H9 (cell line): ENCODE measurements at regions not wholly inside any gene's neighbourhood (a gene's known extent, or its start where the extent isn't known, plus 50 kb on each side); places are given as distances from the start of the nearest gene placed in this dataset.

Experiments used
- DNase-seq: peaks from one replicate; pipeline ENCODE4 v3.0.0-alpha.2; 2017
- H2AFZ ChIP-seq: one replicate; pipeline ENCODE4 v1.6.1; 2013; ENCODE audit warnings: mild to moderate bottlenecking, low read length, control low read depth, moderate library complexity
- H2AK5ac ChIP-seq: 2 replicates; pipeline ENCODE4 v1.6.1; 2013; ENCODE audit warnings: low read length, control low read depth, mixed read lengths; ENCODE audit not compliant: insufficient read length
- H2BK120ac ChIP-seq: one replicate; pipeline ENCODE4 v1.6.1; 2013; ENCODE audit warnings: low read depth, mild to moderate bottlenecking, low read length, control low read depth, inconsistent platforms; ENCODE audit not compliant: poor library complexity, severe bottlenecking
- H2BK12ac ChIP-seq: 2 replicates; pipeline ENCODE4 v1.6.1; 2013; ENCODE audit warnings: low read length, control low read depth, mixed read lengths, low read depth; ENCODE audit not compliant: insufficient read length
- H2BK15ac ChIP-seq: 2 replicates; pipeline ENCODE4 v1.6.1; 2013; ENCODE audit warnings: low read depth, low read length, control low read depth
- H2BK20ac ChIP-seq: one replicate; pipeline ENCODE4 v1.6.1; 2013; ENCODE audit warnings: low read depth, mild to moderate bottlenecking, low read length, control low read depth, inconsistent platforms; ENCODE audit not compliant: poor library complexity, severe bottlenecking
- H2BK5ac ChIP-seq: 2 replicates; pipeline ENCODE4 v1.6.1; 2013; ENCODE audit warnings: low read length, control low read depth, mixed read lengths; ENCODE audit not compliant: insufficient read length
- H3K14ac ChIP-seq: 2 replicates; pipeline ENCODE4 v1.6.1; 2013; ENCODE audit warnings: low read length, control low read depth; ENCODE audit not compliant: insufficient read depth
- H3K18ac ChIP-seq: 2 replicates; pipeline ENCODE4 v1.6.1; 2013; ENCODE audit warnings: low read depth, mild to moderate bottlenecking, mixed read lengths, low read length, control low read depth; ENCODE audit not compliant: insufficient read length
- H3K23ac ChIP-seq: 2 replicates; pipeline ENCODE4 v1.6.1; 2013; ENCODE audit warnings: low read length, control low read depth, mixed read lengths, low read depth; ENCODE audit not compliant: insufficient read length
- H3K23me2 ChIP-seq: 2 replicates; pipeline ENCODE4 v1.6.1; 2013; ENCODE audit warnings: low read depth, mild to moderate bottlenecking, mixed read lengths, low read length, control low read depth; ENCODE audit not compliant: insufficient read length, poor library complexity, severe bottlenecking
- H3K27ac ChIP-seq: 2 replicates; pipeline ENCODE4 v1.5.1; 2013; ENCODE audit warnings: low read length, control low read depth, mixed read lengths, low read depth; ENCODE audit not compliant: insufficient read length
- H3K27me3 ChIP-seq: 2 replicates; pipeline ENCODE4 v1.6.1; 2013; ENCODE audit warnings: low read length, control low read depth, inconsistent platforms; ENCODE audit not compliant: insufficient read depth
- H3K4ac ChIP-seq: 2 replicates; pipeline ENCODE4 v1.6.1; 2013; ENCODE audit warnings: low read depth, mild to moderate bottlenecking, control low read depth, inconsistent platforms, low read length, moderate library complexity
- H3K4me1 ChIP-seq: 2 replicates; pipeline ENCODE4 v1.6.1; 2013; ENCODE audit warnings: low read length, control low read depth, inconsistent platforms; ENCODE audit not compliant: insufficient read depth
- H3K4me2 ChIP-seq: 2 replicates; pipeline ENCODE4 v1.6.1; 2013; ENCODE audit warnings: low read length, control low read depth, mixed read lengths; ENCODE audit not compliant: insufficient read length, insufficient read depth
- H3K56ac ChIP-seq: 2 replicates; pipeline ENCODE4 v1.6.1; 2013; ENCODE audit warnings: low read depth, mild to moderate bottlenecking, mixed read lengths, low read length, control low read depth; ENCODE audit not compliant: insufficient read length
- H3K79me1 ChIP-seq: 2 replicates; pipeline ENCODE4 v1.6.1; 2013; ENCODE audit warnings: low read depth, mild to moderate bottlenecking, moderate library complexity, low read length, control low read depth, inconsistent platforms; ENCODE audit not compliant: insufficient read depth, poor library complexity, severe bottlenecking
- H3K79me2 ChIP-seq: 2 replicates; pipeline ENCODE4 v1.6.1; 2013; ENCODE audit warnings: low read length, control low read depth, inconsistent platforms; ENCODE audit not compliant: insufficient read depth
- H3K9ac ChIP-seq: 2 replicates; pipeline ENCODE4 v1.6.1; 2013; ENCODE audit warnings: low read length, control low read depth, mixed read lengths; ENCODE audit not compliant: insufficient read length; ENCODE audit errors: extremely low read depth
- H3K9me3 ChIP-seq: one replicate; pipeline ENCODE4 v1.6.1; 2013; ENCODE audit warnings: low read depth, low read length, inconsistent platforms; ENCODE audit not compliant: control insufficient read depth
- H3T11ph ChIP-seq: one replicate; pipeline ENCODE4 v1.6.1; 2013; ENCODE audit warnings: mild to moderate bottlenecking, low read length, control low read depth, inconsistent platforms
- H4K20me1 ChIP-seq: one replicate; pipeline ENCODE4 v1.6.1; 2013; ENCODE audit not compliant: control insufficient read depth, insufficient read length, insufficient read depth
- H4K5ac ChIP-seq: 2 replicates; pipeline ENCODE4 v1.6.1; 2013; ENCODE audit warnings: low read depth, mild to moderate bottlenecking, mixed read lengths, low read length, control low read depth; ENCODE audit not compliant: insufficient read length
- H4K8ac ChIP-seq: replicated peaks from 2 replicates; pipeline ENCODE4 v1.6.1; 2013; ENCODE audit warnings: low read length, control low read depth, mixed read lengths, low read depth; ENCODE audit not compliant: insufficient read length
- H4K91ac ChIP-seq: 2 replicates; pipeline ENCODE4 v1.6.1; 2013; ENCODE audit warnings: low read depth, mild to moderate bottlenecking, moderate library complexity, mixed read lengths, low read length, control low read depth; ENCODE audit not compliant: insufficient read length
- H3K27ac Mint-ChIP-seq, 3 experiments: 2 replicates in 2 of 3; 3 replicates in 1 of 3; pipeline ENCODE4 v1.8.0; 2020 to 2021; ENCODE audit warnings: mixed read lengths in 3 of 3, mild to moderate bottlenecking in 1 of 3, moderate library complexity in 1 of 3
- H3K27me3 Mint-ChIP-seq: 2 replicates; pipeline ENCODE4 v1.8.0; 2021; ENCODE audit warnings: low read depth, mild to moderate bottlenecking, moderate library complexity, mixed read lengths
- H3K36me3 Mint-ChIP-seq, 3 experiments: 2 replicates in 2 of 3; 3 replicates in 1 of 3; pipeline ENCODE4 v1.8.0; 2020 to 2021; ENCODE audit warnings: low read depth in 3 of 3, mixed read lengths in 3 of 3; ENCODE audit not compliant: insufficient read depth in 1 of 3
- H3K4me1 Mint-ChIP-seq, 2 experiments: 2 replicates each; pipeline ENCODE4 v1.8.0; 2020; ENCODE audit warnings: mixed read lengths in 2 of 2
- H3K4me3 Mint-ChIP-seq, 2 experiments: 2 replicates in 1 of 2; 3 replicates in 1 of 2; pipeline ENCODE4 v1.8.0; 2020 to 2021; ENCODE audit warnings: mild to moderate bottlenecking in 2 of 2, mixed read lengths in 2 of 2, moderate library complexity in 1 of 2
- H3K9me3 Mint-ChIP-seq, 2 experiments: 2 replicates in 1 of 2; 3 replicates in 1 of 2; pipeline ENCODE4 v1.8.0; 2020; ENCODE audit warnings: mild to moderate bottlenecking in 2 of 2, mixed read lengths in 2 of 2, moderate library complexity in 1 of 2
- CTCF ChIP-seq: fragments of 200-600 bp; sonication (generic); conservative IDR thresholded peaks from 3 replicates; pipeline ENCODE4 v1.8.0; 2021; ENCODE audit warnings: antibody characterized with exemption, mild to moderate bottlenecking
- WGBS: extraction: QIAGEN DNeasy Blood & Tissue Kit; methylation state at CpG from one replicate; pipeline ENCODE4 v1.1.7; 2013; ENCODE audit warnings: missing lambda C conversion rate, low lambda C conversion rate, mixed read lengths; ENCODE audit not compliant: insufficient read length; ENCODE audit errors: extremely low coverage; 5-methylcytosine and 5-hydroxymethylcytosine counted together

GRCh38 chr3:151625086-151625485 lies 108.6 kb upstream of the AADACL2 start:
- H3K27ac ChIP-seq = no peak overlapping the region
- H3K79me2 ChIP-seq = no peaks in the 10 kb centered on the region
- no peak overlapping the region for H2BK15ac ChIP-seq
- no peak overlapping the region for H2AK5ac ChIP-seq
- H3K9ac ChIP-seq = no peak overlapping the region
- H3T11ph ChIP-seq = no peak overlapping the region
- Mint-ChIP-seq H3K4me1 (no peaks in the 10 kb centered on the region), H3K27ac (no peak overlapping the region), H3K9me3 (no peaks in the 10 kb centered on the region), H3K27me3 (no peaks in the 10 kb centered on the region), H3K4me3 (no peak overlapping the region), H3K36me3 (no peaks in the 10 kb centered on the region)
- H4K8ac ChIP-seq = no peak overlapping the region
- no peak overlapping the region for H3K18ac ChIP-seq
- H3K4ac ChIP-seq = no peak overlapping the region
- H3K56ac ChIP-seq = no peak overlapping the region
- H3K23me2 ChIP-seq = no peaks in the 10 kb centered on the region
- no peak overlapping the region for H3K14ac ChIP-seq
- H3K4me1 ChIP-seq = no peaks in the 10 kb centered on the region
- H3K9me3 ChIP-seq = no peaks in the 10 kb centered on the region
- no peak overlapping the region for H2BK12ac ChIP-seq
- no peaks in the 10 kb centered on the region for H4K20me1 ChIP-seq
- no peak overlapping the region for H3K23ac ChIP-seq
- H2BK120ac ChIP-seq = no peak overlapping the region
- no peaks in the 10 kb centered on the region for H3K27me3 ChIP-seq
- no peak overlapping the region for H2BK20ac ChIP-seq
- no peak for TF ChIP-seq CTCF
- H4K5ac ChIP-seq = no peak overlapping the region
- H3K4me2 ChIP-seq = no peak overlapping the region
- H3K79me1 ChIP-seq = no peaks in the 10 kb centered on the region
- no CpG with 5 or more reads among the region's 3 CpGs for WGBS
- no peak for DNase-seq
- no peak overlapping the region for H4K91ac ChIP-seq
- H2AFZ ChIP-seq = no peak overlapping the region
- no peak overlapping the region for H2BK5ac ChIP-seq
